ENCODE measurements at regions not wholly inside any gene's neighbourhood (a gene's known extent, or its start where the extent isn't known, plus 50 kb on each side); places are given as distances from the start of the nearest gene placed in this dataset.

- H3K27ac Mint-ChIP-seq, result no peak overlapping the region
- ChIA-PET CTCF (no interaction called here), POLR2A (no interaction called here)
- H3K4me1 Mint-ChIP-seq, result no peaks in the 10 kb centered on the region
- no peak for ATAC-seq
- no peak for DNase-seq (ENCODE audit: low spot score)
- TF ChIP-seq PRDM15 (CRISPR knock-in tag; IDR thresholded peaks at IDR 0.05), result no peak
- no peak for TF ChIP-seq USF2 (CRISPR knock-in tag; IDR thresholded peaks at IDR 0.05)
- no peak for TF ChIP-seq ZMAT4 (CRISPR knock-in tag; IDR thresholded peaks at IDR 0.05)
- TF ChIP-seq USF1 (CRISPR knock-in tag; IDR thresholded peaks at IDR 0.05), result no peak
- TF ChIP-seq SP1 (CRISPR knock-in tag; conservative IDR thresholded peaks at IDR 0.05), result no peak
- TF ChIP-seq PRRX2 (CRISPR knock-in tag; IDR thresholded peaks at IDR 0.05), result no peak
- no peak for TF ChIP-seq MLX (CRISPR knock-in tag; IDR thresholded peaks at IDR 0.05)
- no peak for TF ChIP-seq ZNF281 (CRISPR knock-in tag; IDR thresholded peaks at IDR 0.05)
- no peak overlapping the region for H3K4me3 Mint-ChIP-seq
- H3K27me3 Mint-ChIP-seq (ENCODE audit: low read depth), result peaks cover 3% of the 10 kb centered on the region; the same call in 1 of the 2 replicates
- no peaks in the 10 kb centered on the region for H3K9me3 Mint-ChIP-seq
- H3K36me3 Mint-ChIP-seq, result no peaks in the 10 kb centered on the region
Measured at GRCh38 chr14:38430522-38430921, 174.6 kb upstream of the CLEC14A start.

GRCh38 chr14:38425324-38425976 is 169.6 kb upstream of the CLEC14A start:
- Mint-ChIP-seq H3K36me3 (peaks cover 7% of the 10 kb centered on the region), H3K27ac (no peak overlapping the region), H3K9me3 (peaks cover 25% of the 10 kb centered on the region), H3K4me3 (no peak overlapping the region), H3K27me3 (ENCODE audit: low read depth) (peaks cover 7% of the 10 kb centered on the region; the same call in 1 of the 2 replicates), H3K4me1 (no peaks in the 10 kb centered on the region)
- no peak for TF ChIP-seq EMX1 (CRISPR knock-in tag; IDR thresholded peaks at IDR 0.05)
- no peak for TF ChIP-seq MLX (CRISPR knock-in tag; IDR thresholded peaks at IDR 0.05)
- TF ChIP-seq ZNF512 (CRISPR knock-in tag; IDR thresholded peaks at IDR 0.05; ENCODE audit: borderline replicate concordance), result no peak
- TF ChIP-seq E2F1 (CRISPR knock-in tag; IDR thresholded peaks at IDR 0.05), result no peak
- TF ChIP-seq CBFB (CRISPR knock-in tag; IDR thresholded peaks at IDR 0.05; ENCODE audit: low read depth), result no peak
- TF ChIP-seq TEAD4 (CRISPR knock-in tag; IDR thresholded peaks at IDR 0.05), result no peak
- no peak for TF ChIP-seq JUN (CRISPR knock-in tag; IDR thresholded peaks at IDR 0.05)
- no peak for TF ChIP-seq FOXJ3 (CRISPR knock-in tag; IDR thresholded peaks at IDR 0.05; ENCODE audit: borderline replicate concordance)
- no peak for TF ChIP-seq CREM (CRISPR knock-in tag; IDR thresholded peaks at IDR 0.05)
- no peak for TF ChIP-seq ZNF121 (CRISPR knock-in tag; IDR thresholded peaks at IDR 0.05)
- TF ChIP-seq ZNF263 (CRISPR knock-in tag; IDR thresholded peaks at IDR 0.05; ENCODE audit: low read depth), result no peak
- no peak for TF ChIP-seq HMGA2 (CRISPR knock-in tag; IDR thresholded peaks at IDR 0.05)
- no peak for TF ChIP-seq SMAD4 (CRISPR knock-in tag; IDR thresholded peaks at IDR 0.05)
- DNase-seq (ENCODE audit: low spot score), result no peak
- POLR2A ChIA-PET, result no interaction called here
- no peak for ATAC-seq
- CTCF ChIA-PET, result no interaction called here

All from WTC11 (cell line).